RPMI7951 (cell line): ENCODE measurements at regions not wholly inside any gene's neighbourhood (a gene's known extent, or its start where the extent isn't known, plus 50 kb on each side); places are given as distances from the start of the nearest gene placed in this dataset.

Experiments used
- DNase-seq: peaks from one replicate; pipeline ENCODE4 v3.0.0-alpha.2; 2012; ENCODE audit warnings: low read depth

DNA sequence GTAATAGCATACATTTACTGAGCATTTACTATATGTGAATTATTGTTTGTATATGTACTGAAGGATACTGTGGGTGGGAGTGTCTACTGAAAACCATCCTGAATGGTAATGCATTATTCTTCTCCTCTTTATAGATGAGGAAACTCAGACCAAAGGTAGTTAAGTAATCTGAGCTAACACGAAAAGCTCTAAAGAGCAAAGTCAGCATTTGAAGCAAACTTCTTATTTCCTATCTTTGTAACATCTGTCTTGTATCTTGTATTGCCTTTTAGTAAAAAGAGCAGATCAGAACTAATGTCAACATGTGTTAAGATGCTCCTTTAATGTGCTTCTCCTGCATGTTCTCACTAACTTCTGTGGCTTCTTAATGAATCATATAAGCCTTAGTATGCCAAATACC, 382.8 kb upstream of the NXPH2 start:
- DNase-seq = no peak

GRCh38 chr2:139162456-139162855, 382.3 kb upstream of the NXPH2 start:
- DNase-seq = no peak

DNA sequence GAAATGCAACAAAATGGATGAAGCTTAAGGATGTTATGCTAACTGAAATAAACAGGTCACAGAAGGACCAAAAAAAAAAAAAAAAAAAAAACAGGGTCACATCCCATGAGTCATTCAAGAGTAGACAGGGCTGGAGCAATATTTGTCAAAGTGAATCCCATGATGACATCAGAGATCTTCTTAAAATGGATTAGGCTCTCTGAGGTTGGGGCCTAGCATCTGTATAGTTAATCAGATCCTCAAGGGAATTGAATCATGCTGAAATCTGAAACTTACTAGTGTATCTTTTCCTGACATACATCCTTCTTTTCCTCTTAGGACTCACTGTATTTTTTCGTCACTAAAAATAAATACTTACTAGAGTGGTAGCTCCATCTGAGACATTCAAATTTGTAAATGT, 380.6 kb upstream of the NXPH2 start:
- no peak for DNase-seq

- no peak for DNase-seq
Observed at GRCh38 chr2:139159177-139159576, 379.0 kb upstream of the NXPH2 start.

DNA sequence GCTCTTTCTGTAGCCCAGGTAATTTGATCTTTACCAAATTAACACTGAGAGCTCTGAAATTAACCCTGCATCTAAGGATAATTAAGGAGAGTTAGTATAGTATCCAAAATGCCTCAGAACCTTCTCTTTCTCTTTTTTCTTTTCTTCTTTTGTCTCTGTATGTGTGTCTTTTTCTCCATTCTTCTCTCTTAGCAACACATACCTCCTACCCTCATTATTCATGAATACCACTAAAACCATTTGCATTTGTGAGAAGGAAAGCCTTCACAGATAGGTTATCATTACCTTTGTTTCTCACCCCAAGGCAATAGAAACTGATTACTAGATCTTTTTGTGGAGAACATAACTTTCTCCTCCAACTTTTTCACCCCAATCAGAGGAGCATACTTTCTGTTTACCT, 376.5 kb upstream of the NXPH2 start:
- DNase-seq = no peak

- no peak for DNase-seq
Observed at GRCh38 chr2:139155991-139156390, 375.8 kb upstream of the NXPH2 start.

GRCh38 chr2:139142252-139142880, 362.2 kb upstream of the NXPH2 start:
- peak; percentile 8 for DNase-seq

- DNase-seq = no peak
Observed at GRCh38 chr2:139124271-139124670, 344.1 kb upstream of the NXPH2 start.

- DNase-seq = no peak
Observed at GRCh38 chr2:139123795-139124194, 343.6 kb upstream of the NXPH2 start.

GRCh38 chr2:139122711-139123158, 342.5 kb upstream of the NXPH2 start:
- peak; percentile 26 for DNase-seq

DNA sequence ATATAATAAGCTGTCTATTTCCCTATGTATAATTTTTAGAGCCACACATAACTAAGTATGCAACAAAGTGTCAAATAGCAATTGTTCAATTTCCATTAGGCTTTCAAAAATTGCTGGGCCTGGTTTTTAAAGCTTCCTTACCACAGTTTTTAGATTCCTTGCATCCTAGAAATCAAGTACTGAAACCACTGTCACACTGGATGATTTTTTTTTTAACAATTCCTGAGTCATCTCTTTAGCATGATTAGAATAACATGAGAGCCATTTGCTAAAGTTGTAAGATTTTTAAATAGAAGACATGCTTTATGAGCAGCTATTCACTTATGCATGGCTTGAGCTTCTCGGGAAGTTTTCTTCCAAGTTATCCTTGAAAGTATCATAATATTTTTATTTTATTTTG, 319.5 kb upstream of the NXPH2 start:
- DNase-seq = no peak

DNA sequence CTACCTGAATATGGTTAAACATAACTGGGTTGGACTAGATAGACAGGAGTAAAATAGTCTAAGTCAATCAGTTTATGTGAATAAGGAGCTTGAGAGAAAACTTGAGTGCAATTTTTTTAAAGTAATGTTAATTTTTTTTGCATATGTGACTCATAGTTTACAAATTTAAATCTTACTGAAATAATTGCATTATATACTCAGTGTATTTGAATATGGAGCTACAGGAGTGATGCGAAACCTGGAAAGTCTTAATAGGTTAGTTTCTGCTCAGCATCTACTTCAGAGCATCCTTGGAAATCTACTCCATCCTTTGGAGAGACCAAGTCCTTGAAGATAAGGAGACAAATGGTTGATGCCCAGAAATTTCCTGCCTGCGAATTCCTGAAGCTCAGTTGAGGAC, 318.8 kb upstream of the NXPH2 start:
- DNase-seq = no peak

DNA sequence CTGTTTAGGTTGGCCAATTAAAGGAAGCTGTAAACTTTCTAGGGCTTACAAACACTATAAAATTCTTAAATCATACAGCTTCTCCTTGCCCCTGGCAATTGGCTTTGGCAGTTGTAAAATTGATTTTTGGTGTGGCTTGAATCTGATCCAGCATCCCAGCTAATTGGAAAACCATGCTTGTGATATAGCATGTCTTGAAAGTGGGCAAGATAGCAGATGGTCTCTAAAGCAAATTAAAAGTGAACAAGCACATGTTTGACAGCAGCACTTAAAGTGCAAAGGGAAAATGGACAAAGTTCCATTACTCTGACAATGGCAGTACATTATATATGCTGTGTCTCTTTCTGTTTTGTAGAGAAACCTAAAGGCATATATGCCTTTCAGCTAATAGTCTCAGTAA, 302.9 kb upstream of the NXPH2 start:
- DNase-seq = no peak

DNA sequence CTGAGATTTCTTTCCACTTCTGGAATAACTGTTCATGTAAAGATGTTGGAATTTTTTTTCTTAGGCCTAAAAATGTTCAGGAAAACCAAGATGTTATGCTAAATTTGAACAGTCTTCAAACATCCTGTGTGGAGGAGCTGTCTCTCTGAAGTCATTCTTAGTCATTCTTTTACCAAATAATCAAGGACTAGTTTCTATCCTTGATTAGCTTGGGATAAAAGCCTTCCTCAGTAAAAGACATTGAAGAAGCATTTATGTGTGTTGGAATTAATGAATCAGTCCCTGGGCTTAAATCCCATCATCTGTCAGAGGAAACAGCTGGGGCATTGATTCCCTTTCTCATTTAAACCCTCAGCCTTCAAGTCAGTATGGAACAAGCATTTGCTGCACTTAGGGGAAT, 300.1 kb upstream of the NXPH2 start:
- peak; percentile 10 for DNase-seq

GRCh38 chr2:139079311-139079710, 299.1 kb upstream of the NXPH2 start:
- DNase-seq = no peak

DNA sequence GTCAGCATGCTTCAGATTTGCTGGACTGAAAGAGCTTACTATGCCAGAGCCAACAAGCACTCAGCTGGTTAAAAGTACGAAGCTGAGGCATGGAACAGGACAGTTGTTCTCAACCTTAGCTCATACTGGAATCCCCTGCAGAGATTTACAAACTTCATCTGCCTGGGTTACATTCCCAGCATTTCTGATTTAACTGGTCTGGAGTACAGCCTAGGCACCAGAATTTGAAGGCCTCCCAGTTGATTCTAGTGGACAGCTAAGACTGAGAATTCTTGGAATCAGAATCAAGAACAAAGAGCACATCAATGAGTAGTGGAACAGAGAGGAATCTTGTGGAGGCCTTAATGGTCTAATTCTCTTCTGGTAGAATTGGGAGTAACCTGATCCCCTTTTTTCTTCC, 298.2 kb upstream of the NXPH2 start:
- no peak for DNase-seq

GRCh38 chr2:139077099-139077737, 297.0 kb upstream of the NXPH2 start:
- no peak for DNase-seq

DNA sequence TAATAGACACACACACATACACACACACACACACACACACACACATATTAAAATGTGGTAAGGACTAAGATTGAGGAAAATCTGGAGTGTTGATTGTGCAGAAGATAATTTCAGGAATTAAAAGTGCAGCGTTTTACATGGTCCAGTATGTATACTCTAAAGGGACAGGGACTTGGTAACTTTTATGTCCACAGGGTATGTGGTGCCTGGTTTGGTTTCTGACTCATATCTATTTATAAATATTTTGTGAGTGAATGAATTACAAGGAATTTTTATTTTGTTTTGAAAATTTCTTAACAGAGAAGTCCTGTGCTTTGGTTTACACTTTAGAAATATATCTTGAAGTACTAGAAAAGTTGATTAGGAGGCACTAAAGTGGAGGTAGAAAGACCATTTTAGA, 287.7 kb upstream of the NXPH2 start:
- DNase-seq = no peak

DNA sequence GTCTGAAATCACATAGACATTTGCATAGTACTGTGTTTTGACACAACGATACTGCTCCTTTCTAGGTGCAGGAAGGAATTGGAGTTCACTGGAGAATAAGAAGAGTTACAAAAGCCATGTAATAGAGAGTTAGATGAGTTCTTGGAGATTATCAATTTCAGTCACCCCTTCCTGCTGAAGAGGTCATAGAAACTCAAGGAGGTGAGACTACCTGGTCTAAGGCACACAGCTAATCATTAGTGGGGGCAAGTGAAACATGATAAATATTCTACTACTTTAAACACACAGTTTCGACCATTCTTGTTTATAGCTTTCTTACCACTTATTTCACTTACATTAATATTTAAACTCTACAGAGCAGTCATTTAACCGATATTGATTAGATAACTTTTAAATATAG, 286.9 kb upstream of the NXPH2 start:
- no peak for DNase-seq

DNA sequence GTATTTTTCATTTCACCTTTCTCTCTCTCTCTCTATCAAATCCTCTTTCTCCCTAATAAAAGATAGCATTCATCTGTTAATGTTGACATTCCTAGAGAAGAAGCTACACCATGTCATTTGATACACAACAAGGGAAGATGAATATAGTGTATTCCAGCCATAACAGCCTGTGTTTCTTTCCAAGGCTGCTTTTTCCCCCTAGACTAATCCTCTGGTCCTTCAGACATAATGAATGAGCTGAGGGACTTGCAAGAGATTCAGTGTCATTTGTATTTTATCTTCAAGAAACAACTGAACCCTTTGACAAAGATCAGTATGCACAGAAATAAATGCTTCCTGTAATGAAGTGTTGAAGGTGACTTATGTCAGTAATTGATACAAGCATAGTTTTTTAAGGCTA, 284.0 kb upstream of the NXPH2 start:
- DNase-seq = no peak

DNA sequence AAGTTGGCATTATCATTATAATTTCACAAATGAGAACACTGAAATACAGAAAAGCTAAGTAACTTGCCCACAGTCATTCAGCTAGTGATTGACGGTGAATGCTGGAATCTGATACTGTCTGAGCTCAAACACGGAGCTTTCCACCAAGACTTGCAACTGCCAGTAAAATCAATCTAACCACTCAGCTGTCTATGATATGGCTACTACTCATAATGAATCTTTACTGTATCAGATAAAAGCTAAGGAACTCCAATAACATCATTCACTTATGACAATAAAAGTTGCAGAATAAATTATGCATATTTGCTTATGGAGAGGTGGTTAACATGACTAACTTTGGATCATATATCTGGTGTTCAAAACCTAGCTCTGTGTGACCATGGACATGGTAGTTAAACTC, 279.4 kb upstream of the NXPH2 start:
- DNase-seq = no peak

- DNase-seq = no peak
Observed at GRCh38 chr2:139055202-139055601, 275.0 kb upstream of the NXPH2 start.

DNA sequence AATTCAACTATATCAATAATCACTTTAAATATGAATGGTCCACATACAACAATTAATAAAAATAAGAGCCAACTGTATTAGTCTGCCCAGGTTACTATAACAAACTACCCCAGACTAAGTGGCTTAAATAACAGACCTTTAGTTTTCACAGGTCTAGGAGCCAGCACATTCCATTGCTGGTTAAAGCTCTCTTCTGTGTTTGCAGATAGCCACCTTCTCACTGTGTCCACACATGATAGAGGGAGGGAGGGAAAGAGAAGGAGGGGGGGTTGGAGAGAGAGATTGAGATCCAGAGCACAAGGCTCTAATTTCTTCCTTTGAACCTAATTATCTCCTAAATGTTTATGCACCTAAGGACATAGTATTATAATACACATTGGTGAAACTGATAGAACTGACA, 267.8 kb upstream of the NXPH2 start:
- DNase-seq = no peak

DNA sequence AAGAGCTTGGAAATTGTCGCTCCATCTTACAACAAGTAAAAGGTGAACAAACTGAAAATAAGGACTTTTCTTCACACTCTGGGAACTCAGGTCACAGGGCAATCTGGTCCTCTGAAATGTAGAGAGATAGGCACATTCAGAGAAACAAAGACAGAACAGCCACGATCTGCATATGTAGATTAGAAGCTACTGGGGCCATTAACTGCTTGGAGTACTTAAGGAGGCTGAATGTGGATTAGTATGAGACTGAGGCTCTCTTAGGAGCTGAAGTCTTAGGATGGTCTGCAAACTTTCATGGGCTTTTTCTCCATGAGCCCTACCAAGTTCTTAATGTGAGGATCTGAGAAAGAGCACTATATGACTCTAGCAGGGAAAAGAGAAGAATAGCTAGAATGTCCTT, 265.3 kb upstream of the NXPH2 start:
- DNase-seq = no peak
